Endodermal cell (in vitro differentiated cells): ENCODE measurements at regions not wholly inside any gene's neighbourhood (a gene's known extent, or its start where the extent isn't known, plus 50 kb on each side); places are given as distances from the start of the nearest gene placed in this dataset.

Source experiments
- DNase-seq: peaks from one replicate; pipeline ENCODE4 v3.0.0-alpha.2; 2017
- H3K27ac ChIP-seq: 2 replicates; pipeline ENCODE4 v1.5.1; 2013; ENCODE audit warnings: mild to moderate bottlenecking, low read depth, low read length, moderate library complexity
- H3K27me3 ChIP-seq: 2 replicates; pipeline ENCODE4 v1.6.1; 2013; ENCODE audit warnings: mild to moderate bottlenecking, low read length, moderate library complexity; ENCODE audit not compliant: insufficient read depth, control insufficient read depth, poor library complexity, severe bottlenecking
- H3K36me3 ChIP-seq: 2 replicates; pipeline ENCODE4 v1.7.0; 2013; ENCODE audit warnings: mild to moderate bottlenecking, low read length, moderate library complexity; ENCODE audit not compliant: control insufficient read depth, insufficient read depth
- H3K4me1 ChIP-seq: one replicate; pipeline ENCODE4 v1.7.0; 2013; ENCODE audit warnings: low read length; ENCODE audit not compliant: control insufficient read depth, insufficient read depth
- H3K4me3 ChIP-seq: 2 replicates; pipeline ENCODE4 v1.5.1; 2013; ENCODE audit warnings: mild to moderate bottlenecking, low read length, moderate library complexity
- H3K9ac ChIP-seq: 2 replicates; pipeline ENCODE4 v1.6.1; 2013; ENCODE audit warnings: mild to moderate bottlenecking, low read length, moderate library complexity; ENCODE audit not compliant: poor library complexity, severe bottlenecking; ENCODE audit errors: extremely low read depth
- H3K9me3 ChIP-seq: 2 replicates; pipeline ENCODE4 v1.6.1; 2013; ENCODE audit warnings: mild to moderate bottlenecking, low read length, moderate library complexity; ENCODE audit not compliant: control insufficient read depth
- H3K27ac Mint-ChIP-seq: 2 replicates; pipeline ENCODE4 v1.8.0; 2020; ENCODE audit warnings: mixed read lengths
- H3K27me3 Mint-ChIP-seq: 2 replicates; pipeline ENCODE4 v1.8.0; 2021; ENCODE audit warnings: mild to moderate bottlenecking, mixed read lengths; ENCODE audit not compliant: insufficient read depth
- H3K36me3 Mint-ChIP-seq: 2 replicates; pipeline ENCODE4 v1.8.0; 2020; ENCODE audit warnings: low read depth, mixed read lengths
- H3K4me1 Mint-ChIP-seq: 2 replicates; pipeline ENCODE4 v1.8.0; 2020; ENCODE audit warnings: mixed read lengths
- H3K4me3 Mint-ChIP-seq: 2 replicates; pipeline ENCODE4 v1.8.0; 2020; ENCODE audit warnings: mild to moderate bottlenecking, moderate library complexity, mixed read lengths
- H3K9me3 Mint-ChIP-seq: 2 replicates; pipeline ENCODE4 v1.8.0; 2020; ENCODE audit warnings: mild to moderate bottlenecking, mixed read lengths
- WGBS, 2 experiments: methylation state at CpG; one replicate each; pipeline versions ENCODE4 v1.1.5 to v1.1.7; 2013; ENCODE audit warnings: missing lambda C conversion rate in 2 of 2, mixed read lengths in 1 of 2; ENCODE audit not compliant: insufficient coverage in 1 of 2, insufficient read length in 1 of 2; 5-methylcytosine and 5-hydroxymethylcytosine counted together
- TF ChIP-seq, protein P1 (sequence below): fragments of 200-600 bp; sonication (generic); conservative IDR thresholded peaks from 2 replicates; pipeline ENCODE4 v1.5.0; 2021; ENCODE audit warnings: antibody characterized with exemption, mild to moderate bottlenecking

DNA sequence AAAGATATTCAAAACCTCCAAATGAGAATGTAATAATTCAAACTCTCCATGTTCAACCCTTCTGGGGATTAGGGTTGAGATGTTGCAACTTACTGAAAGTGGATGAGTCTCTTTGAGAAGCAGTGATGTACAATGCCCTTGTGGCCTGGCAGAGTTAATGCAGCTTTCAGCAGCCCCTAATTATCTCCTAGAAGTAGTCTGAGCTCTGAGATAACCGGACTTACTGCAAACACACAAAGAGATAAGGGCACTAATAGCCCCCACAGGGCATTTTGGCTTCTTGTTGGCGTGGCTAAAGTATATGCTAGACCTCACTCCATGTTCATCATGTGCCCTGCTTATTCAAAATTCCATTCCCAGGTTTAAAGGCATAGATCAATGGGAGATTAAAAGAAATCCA is 404.7 kb downstream of the NEBL start:
- Histone ChIP-seq H3K36me3 (no peaks in the 10 kb centered on the region), H3K4me1 (no peaks in the 10 kb centered on the region), H3K4me3 (no peak overlapping the region), H3K9me3 (peaks cover 13% of the 10 kb centered on the region), H3K27ac (no peak overlapping the region), H3K27me3 (peaks cover 19% of the 10 kb centered on the region), H3K9ac (no peak overlapping the region)
- H3K36me3 Mint-ChIP-seq, result peaks cover 11% of the 10 kb centered on the region
- peaks cover 26% of the 10 kb centered on the region for H3K9me3 Mint-ChIP-seq
- peaks cover 2% of the 10 kb centered on the region for H3K27me3 Mint-ChIP-seq
- H3K27ac Mint-ChIP-seq, result no peak overlapping the region
- H3K4me1 Mint-ChIP-seq, result peaks cover 10% of the 10 kb centered on the region
- no peak for DNase-seq
- 69 to 73% methylated on average over 2 of the region's 2 CpGs for WGBS, 2 experiments
- no peak overlapping the region for H3K4me3 Mint-ChIP-seq
- TF ChIP-seq, protein P1, sequence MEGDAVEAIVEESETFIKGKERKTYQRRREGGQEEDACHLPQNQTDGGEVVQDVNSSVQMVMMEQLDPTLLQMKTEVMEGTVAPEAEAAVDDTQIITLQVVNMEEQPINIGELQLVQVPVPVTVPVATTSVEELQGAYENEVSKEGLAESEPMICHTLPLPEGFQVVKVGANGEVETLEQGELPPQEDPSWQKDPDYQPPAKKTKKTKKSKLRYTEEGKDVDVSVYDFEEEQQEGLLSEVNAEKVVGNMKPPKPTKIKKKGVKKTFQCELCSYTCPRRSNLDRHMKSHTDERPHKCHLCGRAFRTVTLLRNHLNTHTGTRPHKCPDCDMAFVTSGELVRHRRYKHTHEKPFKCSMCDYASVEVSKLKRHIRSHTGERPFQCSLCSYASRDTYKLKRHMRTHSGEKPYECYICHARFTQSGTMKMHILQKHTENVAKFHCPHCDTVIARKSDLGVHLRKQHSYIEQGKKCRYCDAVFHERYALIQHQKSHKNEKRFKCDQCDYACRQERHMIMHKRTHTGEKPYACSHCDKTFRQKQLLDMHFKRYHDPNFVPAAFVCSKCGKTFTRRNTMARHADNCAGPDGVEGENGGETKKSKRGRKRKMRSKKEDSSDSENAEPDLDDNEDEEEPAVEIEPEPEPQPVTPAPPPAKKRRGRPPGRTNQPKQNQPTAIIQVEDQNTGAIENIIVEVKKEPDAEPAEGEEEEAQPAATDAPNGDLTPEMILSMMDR, result peak; percentile 79

DNA sequence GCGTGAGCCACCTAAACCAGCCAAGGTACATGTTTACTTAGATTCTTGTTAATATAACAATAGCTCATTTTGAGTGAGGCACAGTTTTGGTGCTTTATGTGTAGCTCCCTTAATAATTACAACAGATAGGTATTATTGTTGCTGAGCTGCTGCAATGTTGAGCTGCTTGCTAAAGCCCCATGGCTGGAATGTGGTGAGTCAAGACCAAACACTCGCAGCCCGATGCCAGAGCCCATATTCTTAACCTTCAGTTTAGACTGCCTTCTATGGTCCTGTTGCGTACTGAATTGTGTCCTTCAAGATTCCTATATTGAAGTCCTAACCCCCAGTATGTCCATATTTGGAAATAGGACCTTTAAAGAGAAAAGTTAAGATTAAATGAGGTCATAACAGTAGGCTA is 407.1 kb downstream of the NEBL start:
- Mint-ChIP-seq H3K36me3 (peaks cover 11% of the 10 kb centered on the region), H3K27me3 (peaks cover 6% of the 10 kb centered on the region), H3K4me3 (no peak overlapping the region), H3K4me1 (peaks cover 19% of the 10 kb centered on the region), H3K27ac (no peak overlapping the region), H3K9me3 (peaks cover 12% of the 10 kb centered on the region)
- Histone ChIP-seq H3K4me3 (no peak overlapping the region), H3K27ac (no peak overlapping the region), H3K27me3 (peaks cover 36% of the 10 kb centered on the region), H3K4me1 (no peaks in the 10 kb centered on the region), H3K9ac (no peak overlapping the region), H3K36me3 (no peaks in the 10 kb centered on the region), H3K9me3 (peaks cover 10% of the 10 kb centered on the region)
- no peak for DNase-seq
- WGBS, 2 experiments, result 93 to 100% methylated on average over 3 to 4 of the region's 4 CpGs
- TF ChIP-seq, protein P1, result no peak

DNA sequence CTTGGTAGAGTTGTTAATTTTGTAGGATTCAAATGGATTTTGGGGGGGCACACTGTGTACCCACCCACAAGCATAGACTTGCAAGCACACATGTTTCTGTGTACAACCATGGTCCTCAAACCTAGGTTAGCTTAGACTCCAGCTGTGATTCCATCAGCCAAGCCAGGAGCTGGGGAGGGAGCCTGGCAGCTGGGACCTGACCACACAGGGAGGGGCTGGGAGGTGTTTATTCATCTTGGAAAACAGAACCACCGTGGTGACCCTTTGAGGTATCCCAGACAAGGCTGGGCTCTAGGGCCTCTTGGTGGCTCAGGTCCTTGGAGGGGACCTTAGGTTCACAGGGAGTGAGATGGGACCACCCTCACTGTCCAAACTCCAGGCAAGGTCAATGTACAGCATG is 410.3 kb downstream of the NEBL start:
- no peak overlapping the region for H3K4me3 Mint-ChIP-seq
- peaks cover 3% of the 10 kb centered on the region for H3K9me3 Mint-ChIP-seq
- Histone ChIP-seq H3K9me3 (peaks cover under 1% of the 10 kb centered on the region), H3K4me3 (no peak overlapping the region), H3K27me3 (peaks cover 58% of the 10 kb centered on the region), H3K27ac (no peak overlapping the region), H3K9ac (no peak overlapping the region), H3K4me1 (no peaks in the 10 kb centered on the region), H3K36me3 (no peaks in the 10 kb centered on the region)
- H3K36me3 Mint-ChIP-seq, result no peaks in the 10 kb centered on the region
- peaks cover 14% of the 10 kb centered on the region for H3K27me3 Mint-ChIP-seq
- no peak for DNase-seq
- no peak overlapping the region for H3K27ac Mint-ChIP-seq
- H3K4me1 Mint-ChIP-seq, result peaks cover 9% of the 10 kb centered on the region
- TF ChIP-seq, protein P1, result no peak
- 62% methylated on average over 1 of the region's 1 CpG; no CpG with 5 or more reads in 1 of the 2 experiments for WGBS, 2 experiments
